K562 (cell line): ENCODE measurements at regions not wholly inside any gene's neighbourhood (a gene's known extent, or its start where the extent isn't known, plus 50 kb on each side); places are given as distances from the start of the nearest gene placed in this dataset.

Experiments used
- CBX8 ChIP-seq: fragments of 200-600 bp; sonication (generic); IDR thresholded peaks from 2 replicates; pipeline ENCODE4 v1.6.1; 2012; ENCODE audit warnings: borderline replicate concordance, mixed run types, low read depth, mild to moderate bottlenecking, moderate library complexity, mixed read lengths, low read length, control low read depth, inconsistent platforms; ENCODE audit not compliant: poor library complexity, severe bottlenecking; ENCODE audit errors: extremely low read depth
- CEBPG ChIP-seq, 3 experiments: fragments of 200-800 bp in 1 of 3; sonication (Bioruptor generic) in 1 of 3; sonication (generic) in 1 of 3; formaldehyde crosslinking in 1 of 3; IDR thresholded peaks in 2 of 3; conservative IDR thresholded peaks in 1 of 3; 2 replicates each; pipeline versions ENCODE4 v1.6.1 to v1.8.0; 2016 to 2022; ENCODE audit warnings: missing compliant biosample characterization in 2 of 3, missing genetic modification characterization in 2 of 3, mild to moderate bottlenecking in 1 of 3, missing genetic modification reagents in 1 of 3
- ERF ChIP-seq: fragments of 450-650 bp; formaldehyde crosslinking; IDR thresholded peaks from 2 replicates; pipeline ENCODE4 v1.4.0; 2020; ENCODE audit warnings: mild to moderate bottlenecking, mixed read lengths
- NCOA2 ChIP-seq, 2 experiments: fragments of 450-650 bp; IDR thresholded peaks; 2 replicates each; pipeline ENCODE4 v1.6.1; 2018; ENCODE audit warnings: mild to moderate bottlenecking in 2 of 2, moderate library complexity in 1 of 2; ENCODE audit not compliant: partially characterized antibody in 2 of 2
- NFATC3 ChIP-seq: fragments of 450-650 bp; IDR thresholded peaks from 2 replicates; pipeline ENCODE4 v1.6.1; 2017; ENCODE audit warnings: mild to moderate bottlenecking
- TCF7L2 ChIP-seq: fragments of 150-350 bp; IDR thresholded peaks from 2 replicates; pipeline ENCODE4 v1.6.1; 2016; ENCODE audit warnings: low read depth, mild to moderate bottlenecking, low read length, moderate library complexity
- ZNF431 ChIP-seq: sonication (generic); formaldehyde crosslinking; IDR thresholded peaks from 2 replicates; pipeline ENCODE4 v1.8.0; 2022; ENCODE audit warnings: mild to moderate bottlenecking, missing genetic modification reagents
- ZNF436 ChIP-seq: fragments of 250-450, 450-650 bp; sonication (Bioruptor Pico); formaldehyde crosslinking; IDR thresholded peaks from 2 replicates; pipeline ENCODE4 v1.7.0; 2020; ENCODE audit warnings: mild to moderate bottlenecking
- TF ChIP-seq, protein P1 (sequence below), 2 experiments: fragments of 450-650 bp; formaldehyde crosslinking in 1 of 2; IDR thresholded peaks; 2 replicates each; pipeline versions ENCODE4 v1.4.0 to v1.6.1; 2014 to 2020; ENCODE audit warnings: mild to moderate bottlenecking in 2 of 2, borderline replicate concordance in 1 of 2, low read depth in 1 of 2
- TF ChIP-seq, protein P2 (sequence below): fragments of 250-450 bp; sonication (Bioruptor Pico); IDR thresholded peaks from 2 replicates; pipeline ENCODE4 v1.9.0; 2021; ENCODE audit warnings: mild to moderate bottlenecking, inconsistent platforms

DNA sequence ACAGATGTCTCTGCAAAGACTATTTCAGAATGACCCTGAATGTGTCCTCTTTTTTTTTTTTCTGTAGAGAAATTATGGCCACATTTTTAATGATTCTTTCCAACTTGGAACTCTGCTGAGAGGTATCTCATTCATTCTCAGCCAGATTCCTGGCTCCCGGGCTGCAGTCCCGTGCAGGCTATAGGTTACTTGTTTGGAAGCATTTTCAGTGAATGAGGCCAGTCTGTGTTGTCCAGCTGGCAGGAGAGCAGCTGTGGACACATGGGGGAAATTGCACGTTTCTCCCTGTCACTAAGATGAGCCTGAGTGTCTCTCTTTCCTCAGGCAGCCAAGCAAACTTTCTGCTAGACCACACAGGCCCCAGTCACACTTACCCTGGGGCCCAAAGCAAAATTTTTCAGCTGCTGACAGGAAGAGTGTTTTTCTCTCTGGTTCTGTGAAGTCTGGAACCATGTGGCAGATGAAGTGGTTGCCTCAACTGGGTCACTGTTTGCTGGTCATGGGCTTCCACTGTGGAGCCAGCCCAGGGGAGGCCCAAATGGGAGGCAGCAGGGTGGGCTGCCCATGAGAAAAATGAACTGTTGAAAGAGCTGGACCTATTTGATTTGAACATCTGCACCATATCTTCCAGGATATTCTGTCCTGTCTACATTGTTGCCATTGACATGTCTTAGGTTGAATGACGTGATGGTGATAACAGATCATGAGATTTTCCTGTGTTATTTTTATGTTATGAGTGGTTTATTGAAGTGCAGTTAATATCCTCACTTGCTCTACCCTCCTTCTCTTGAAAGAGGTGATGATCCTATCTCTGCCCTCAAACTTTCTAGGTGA lies 431.2 kb downstream of the LPIN1 start (continued):
- TF ChIP-seq, protein P1, sequence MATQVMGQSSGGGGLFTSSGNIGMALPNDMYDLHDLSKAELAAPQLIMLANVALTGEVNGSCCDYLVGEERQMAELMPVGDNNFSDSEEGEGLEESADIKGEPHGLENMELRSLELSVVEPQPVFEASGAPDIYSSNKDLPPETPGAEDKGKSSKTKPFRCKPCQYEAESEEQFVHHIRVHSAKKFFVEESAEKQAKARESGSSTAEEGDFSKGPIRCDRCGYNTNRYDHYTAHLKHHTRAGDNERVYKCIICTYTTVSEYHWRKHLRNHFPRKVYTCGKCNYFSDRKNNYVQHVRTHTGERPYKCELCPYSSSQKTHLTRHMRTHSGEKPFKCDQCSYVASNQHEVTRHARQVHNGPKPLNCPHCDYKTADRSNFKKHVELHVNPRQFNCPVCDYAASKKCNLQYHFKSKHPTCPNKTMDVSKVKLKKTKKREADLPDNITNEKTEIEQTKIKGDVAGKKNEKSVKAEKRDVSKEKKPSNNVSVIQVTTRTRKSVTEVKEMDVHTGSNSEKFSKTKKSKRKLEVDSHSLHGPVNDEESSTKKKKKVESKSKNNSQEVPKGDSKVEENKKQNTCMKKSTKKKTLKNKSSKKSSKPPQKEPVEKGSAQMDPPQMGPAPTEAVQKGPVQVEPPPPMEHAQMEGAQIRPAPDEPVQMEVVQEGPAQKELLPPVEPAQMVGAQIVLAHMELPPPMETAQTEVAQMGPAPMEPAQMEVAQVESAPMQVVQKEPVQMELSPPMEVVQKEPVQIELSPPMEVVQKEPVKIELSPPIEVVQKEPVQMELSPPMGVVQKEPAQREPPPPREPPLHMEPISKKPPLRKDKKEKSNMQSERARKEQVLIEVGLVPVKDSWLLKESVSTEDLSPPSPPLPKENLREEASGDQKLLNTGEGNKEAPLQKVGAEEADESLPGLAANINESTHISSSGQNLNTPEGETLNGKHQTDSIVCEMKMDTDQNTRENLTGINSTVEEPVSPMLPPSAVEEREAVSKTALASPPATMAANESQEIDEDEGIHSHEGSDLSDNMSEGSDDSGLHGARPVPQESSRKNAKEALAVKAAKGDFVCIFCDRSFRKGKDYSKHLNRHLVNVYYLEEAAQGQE (IDR thresholded peaks at IDR 0.05; ENCODE audit: borderline replicate concordance) = no peak
- TF ChIP-seq, protein P1 (CRISPR knock-in tag; IDR thresholded peaks at IDR 0.05; ENCODE audit: low read depth) = no peak
- TF ChIP-seq, protein P2, sequence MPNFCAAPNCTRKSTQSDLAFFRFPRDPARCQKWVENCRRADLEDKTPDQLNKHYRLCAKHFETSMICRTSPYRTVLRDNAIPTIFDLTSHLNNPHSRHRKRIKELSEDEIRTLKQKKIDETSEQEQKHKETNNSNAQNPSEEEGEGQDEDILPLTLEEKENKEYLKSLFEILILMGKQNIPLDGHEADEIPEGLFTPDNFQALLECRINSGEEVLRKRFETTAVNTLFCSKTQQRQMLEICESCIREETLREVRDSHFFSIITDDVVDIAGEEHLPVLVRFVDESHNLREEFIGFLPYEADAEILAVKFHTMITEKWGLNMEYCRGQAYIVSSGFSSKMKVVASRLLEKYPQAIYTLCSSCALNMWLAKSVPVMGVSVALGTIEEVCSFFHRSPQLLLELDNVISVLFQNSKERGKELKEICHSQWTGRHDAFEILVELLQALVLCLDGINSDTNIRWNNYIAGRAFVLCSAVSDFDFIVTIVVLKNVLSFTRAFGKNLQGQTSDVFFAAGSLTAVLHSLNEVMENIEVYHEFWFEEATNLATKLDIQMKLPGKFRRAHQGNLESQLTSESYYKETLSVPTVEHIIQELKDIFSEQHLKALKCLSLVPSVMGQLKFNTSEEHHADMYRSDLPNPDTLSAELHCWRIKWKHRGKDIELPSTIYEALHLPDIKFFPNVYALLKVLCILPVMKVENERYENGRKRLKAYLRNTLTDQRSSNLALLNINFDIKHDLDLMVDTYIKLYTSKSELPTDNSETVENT = no peak
- TF ChIP-seq TCF7L2 (no peak), NCOA2 (IDR thresholded peaks at IDR 0.05; ENCODE audit: partially characterized antibody in 2 of 2) (no peak), CEBPG (CRISPR knock-in tag; IDR thresholded peaks at IDR 0.05) (no peak), CEBPG (tag; conservative IDR thresholded peaks at IDR 0.05 in 1 of 2, IDR thresholded peaks at IDR 0.05 in 1 of 2) (no peak), NFATC3 (no peak), ZNF431 (CRISPR knock-in tag) (no peak), ZNF436 (CRISPR knock-in tag) (no peak), ERF (CRISPR knock-in tag) (no peak), CBX8 (no peak)
